OCI-LY3 (cell line): ENCODE measurements at regions not wholly inside any gene's neighbourhood (a gene's known extent, or its start where the extent isn't known, plus 50 kb on each side); places are given as distances from the start of the nearest gene placed in this dataset.

Experiments used
- EZH2phosphoT487 ChIP-seq: fragments of 200-600 bp; shearing (Covaris generic); IDR thresholded peaks from 2 replicates; pipeline ENCODE4 v1.6.1; 2018; ENCODE audit warnings: antibody characterized with exemption, mixed run types, low read depth
- TF ChIP-seq, protein P1 (sequence below): fragments of 200-600, 300-600 bp; sonication (generic); IDR thresholded peaks from 2 replicates; pipeline ENCODE4 v1.5.1; 2014; ENCODE audit warnings: antibody characterized with exemption, low read length, low read depth

DNA sequence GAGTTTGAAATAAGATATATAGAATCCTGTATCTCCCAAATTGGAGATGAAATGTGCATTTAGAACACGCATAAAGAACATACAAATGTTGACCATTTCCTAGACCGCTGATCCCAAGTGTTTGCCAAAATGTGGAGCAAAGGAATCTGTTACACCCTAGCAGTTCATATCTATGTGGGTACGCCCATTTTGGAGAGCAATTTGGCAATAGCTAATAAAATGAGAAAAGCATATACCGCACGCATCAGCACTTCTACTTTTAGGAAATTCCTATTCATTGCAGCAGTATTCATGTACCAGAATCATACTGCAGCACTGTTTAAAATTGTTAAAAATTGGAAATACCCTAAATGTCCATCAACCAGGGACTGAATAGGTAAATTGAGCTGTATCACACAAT, 937.8 kb downstream of the BCL11B start:
- TF ChIP-seq, protein P1, sequence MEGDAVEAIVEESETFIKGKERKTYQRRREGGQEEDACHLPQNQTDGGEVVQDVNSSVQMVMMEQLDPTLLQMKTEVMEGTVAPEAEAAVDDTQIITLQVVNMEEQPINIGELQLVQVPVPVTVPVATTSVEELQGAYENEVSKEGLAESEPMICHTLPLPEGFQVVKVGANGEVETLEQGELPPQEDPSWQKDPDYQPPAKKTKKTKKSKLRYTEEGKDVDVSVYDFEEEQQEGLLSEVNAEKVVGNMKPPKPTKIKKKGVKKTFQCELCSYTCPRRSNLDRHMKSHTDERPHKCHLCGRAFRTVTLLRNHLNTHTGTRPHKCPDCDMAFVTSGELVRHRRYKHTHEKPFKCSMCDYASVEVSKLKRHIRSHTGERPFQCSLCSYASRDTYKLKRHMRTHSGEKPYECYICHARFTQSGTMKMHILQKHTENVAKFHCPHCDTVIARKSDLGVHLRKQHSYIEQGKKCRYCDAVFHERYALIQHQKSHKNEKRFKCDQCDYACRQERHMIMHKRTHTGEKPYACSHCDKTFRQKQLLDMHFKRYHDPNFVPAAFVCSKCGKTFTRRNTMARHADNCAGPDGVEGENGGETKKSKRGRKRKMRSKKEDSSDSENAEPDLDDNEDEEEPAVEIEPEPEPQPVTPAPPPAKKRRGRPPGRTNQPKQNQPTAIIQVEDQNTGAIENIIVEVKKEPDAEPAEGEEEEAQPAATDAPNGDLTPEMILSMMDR: no peak
- no peak for TF ChIP-seq EZH2phosphoT487
